PC-9 (cell line): ENCODE measurements at regions not wholly inside any gene's neighbourhood (a gene's known extent, or its start where the extent isn't known, plus 50 kb on each side); places are given as distances from the start of the nearest gene placed in this dataset.
"Not testable (repeated sequence)": the region's sequence is repeated elsewhere in the genome, so short reads cannot be mapped to it uniquely, and the experiment has no call there.

Source experiments
- BruUV-seq: library from RNA; stranded (reverse); fragments of 400-500 nt; replicated peaks from 2 replicates; lab custom pipeline; 2021; lab: Mats Ljungman, UMichigan
- CTCF ChIA-PET: fragments of 300-600 bp; sonication (Branson Sonifier 250); formaldehyde crosslinking; loops from one replicate; lab custom pipeline; 2022; ENCODE audit warnings: antibody characterized with exemption; lab: Charles Lee
- POLR2A ChIA-PET: fragments of 300-600 bp; sonication (Branson Sonifier 250); formaldehyde crosslinking; loops from one replicate; lab custom pipeline; 2022; ENCODE audit warnings: antibody characterized with exemption; ENCODE audit not compliant: unreplicated experiment; lab: Charles Lee
- DNase-seq, 2 experiments: peaks; one replicate each; pipeline versions ENCODE4 v3.0.0 to v3.0.0-alpha.2; 2015 to 2022; ENCODE audit warnings: mixed read lengths in 1 of 2
- H2AFZ ChIP-seq: fragments of 200-600 bp; sonication (generic); 2 replicates; pipeline ENCODE4 v1.8.1; 2017; ENCODE audit warnings: antibody characterized with exemption
- H3F3A ChIP-seq: fragments of 200-600 bp; sonication (generic); 2 replicates; pipeline ENCODE4 v1.8.1; 2017; ENCODE audit warnings: antibody characterized with exemption, mild to moderate bottlenecking, low read depth; ENCODE audit not compliant: insufficient read depth
- H3K27ac ChIP-seq: fragments of 200-600 bp; sonication (generic); 2 replicates; pipeline ENCODE4 v1.6.1; 2016; ENCODE audit warnings: mixed run types
- H3K27me3 ChIP-seq: fragments of 200-600 bp; sonication (generic); 2 replicates; pipeline ENCODE4 v1.6.1; 2016; ENCODE audit warnings: low read depth, mixed run types; ENCODE audit not compliant: insufficient read depth
- H3K36me3 ChIP-seq: fragments of 200-600 bp; sonication (generic); 2 replicates; pipeline ENCODE4 v1.6.1; 2016; ENCODE audit warnings: low read depth, mixed run types
- H3K4me1 ChIP-seq: fragments of 200-600 bp; sonication (generic); replicated peaks from 2 replicates; pipeline ENCODE4 v1.6.1; 2016; ENCODE audit warnings: mixed run types; ENCODE audit not compliant: insufficient read depth
- H3K4me2 ChIP-seq: fragments of 200-600 bp; sonication (generic); 2 replicates; pipeline ENCODE4 v1.6.1; 2017; ENCODE audit warnings: mixed run types
- H3K4me3 ChIP-seq: fragments of 200-600 bp; sonication (generic); 2 replicates; pipeline ENCODE4 v1.6.1; 2016; ENCODE audit warnings: mixed run types
- H3K79me2 ChIP-seq: fragments of 200-600 bp; sonication (generic); 2 replicates; pipeline ENCODE4 v1.6.1; 2017; ENCODE audit warnings: low read depth, mixed run types
- H3K9me2 ChIP-seq: fragments of 200-600 bp; sonication (generic); 2 replicates; pipeline ENCODE4 v1.8.1; 2017; ENCODE audit warnings: mild to moderate bottlenecking; ENCODE audit not compliant: insufficient read depth
- H3K9me3 ChIP-seq: fragments of 200-600 bp; sonication (generic); 2 replicates; pipeline ENCODE4 v1.8.1; 2016; ENCODE audit warnings: low read depth; ENCODE audit not compliant: insufficient read depth
- H4K20me1 ChIP-seq: fragments of 200-600 bp; sonication (generic); 2 replicates; pipeline ENCODE4 v1.8.1; 2017; ENCODE audit not compliant: insufficient read depth
- intact Hi-C: fragments of 100-400 bp; cut with micrococcal nuclease; formaldehyde crosslinking; loops from one replicate; pipeline ENCODE4 v1.10.0; 2022; ENCODE audit not compliant: unreplicated experiment

DNA sequence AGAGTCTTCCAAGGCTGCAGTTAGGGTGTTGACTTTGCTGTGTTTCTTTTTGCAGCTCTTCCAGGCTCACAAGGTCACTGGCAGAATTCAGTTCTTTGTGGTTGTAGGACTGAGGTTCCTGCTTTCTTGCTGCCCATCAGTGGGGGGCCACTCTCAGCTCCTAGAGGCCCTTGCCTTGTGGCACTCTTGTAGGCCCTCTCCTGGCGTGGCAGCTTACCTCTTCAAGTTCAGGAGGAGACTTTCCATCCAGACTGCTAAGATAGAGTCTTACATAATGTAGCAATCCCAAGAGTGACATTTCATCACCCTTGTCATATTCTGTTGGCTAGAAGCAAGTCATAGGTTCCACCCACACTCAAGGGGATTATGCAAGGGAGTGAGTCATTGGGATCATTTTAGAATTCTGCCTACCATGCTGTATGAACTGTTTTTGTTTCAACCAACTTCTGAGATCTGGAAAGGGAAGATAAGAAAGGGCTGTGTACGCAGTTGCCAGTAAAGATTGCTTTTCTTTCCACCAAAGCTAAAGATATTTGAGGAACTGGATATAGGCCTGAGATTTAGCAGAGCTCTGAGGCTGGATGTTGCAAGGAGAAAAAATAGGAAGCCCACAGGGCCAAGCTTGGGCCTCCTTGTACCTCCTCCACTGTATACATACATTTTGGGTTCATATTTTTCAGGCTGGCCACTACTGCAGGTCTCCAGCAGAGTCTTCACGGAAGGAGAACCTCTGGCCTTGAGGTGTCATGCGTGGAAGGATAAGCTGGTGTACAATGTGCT lies 91.8 kb downstream of the FAM72C start:
- H3K79me2 ChIP-seq, DNase-seq, POLR2A ChIA-PET, BruUV-seq, H3K4me1 ChIP-seq, H3K36me3 ChIP-seq, H2AFZ ChIP-seq, intact Hi-C loops, H3F3A ChIP-seq, H3K9me3 ChIP-seq, H3K4me2 ChIP-seq, H3K27ac ChIP-seq, H3K4me3 ChIP-seq, H4K20me1 ChIP-seq, CTCF ChIA-PET, H3K27me3 ChIP-seq, H3K9me2 ChIP-seq: not testable (repeated sequence)

DNA sequence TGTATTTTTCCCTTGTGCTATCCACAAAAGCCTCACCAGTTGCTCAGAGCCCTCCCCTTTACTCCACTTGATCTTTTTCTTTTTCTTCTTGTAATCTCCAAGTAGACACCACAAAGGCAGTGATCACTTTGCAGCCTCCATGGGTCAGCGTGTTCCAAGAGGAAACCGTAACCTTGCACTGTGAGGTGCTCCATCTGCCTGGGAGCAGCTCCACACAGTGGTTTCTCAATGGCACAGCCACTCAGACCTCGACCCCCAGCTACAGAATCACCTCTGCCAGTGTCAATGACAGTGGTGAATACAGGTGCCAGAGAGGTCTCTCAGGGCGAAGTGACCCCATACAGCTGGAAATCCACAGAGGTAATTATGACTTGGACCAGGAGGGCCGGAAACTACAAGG lies 95.8 kb downstream of the FAM72C start:
- H3K27ac ChIP-seq, H3F3A ChIP-seq, H3K36me3 ChIP-seq, intact Hi-C loops, H3K79me2 ChIP-seq, DNase-seq, H3K9me3 ChIP-seq, POLR2A ChIA-PET, H2AFZ ChIP-seq, H3K4me2 ChIP-seq, H4K20me1 ChIP-seq, CTCF ChIA-PET, H3K4me1 ChIP-seq, BruUV-seq, H3K4me3 ChIP-seq, H3K9me2 ChIP-seq, H3K27me3 ChIP-seq: not testable (repeated sequence)

GRCh38 chr1:143874625-143875024 lies 97.2 kb downstream of the FAM72C start:
- H3K36me3 ChIP-seq, H3K4me1 ChIP-seq, H3K27me3 ChIP-seq, DNase-seq, H3K9me2 ChIP-seq, H3K27ac ChIP-seq, BruUV-seq, H4K20me1 ChIP-seq, H3K4me2 ChIP-seq, H3F3A ChIP-seq, H3K4me3 ChIP-seq, POLR2A ChIA-PET, intact Hi-C loops, CTCF ChIA-PET, H3K79me2 ChIP-seq, H3K9me3 ChIP-seq, H2AFZ ChIP-seq: not testable (repeated sequence)

- CTCF ChIA-PET, intact Hi-C loops, BruUV-seq, H3K4me1 ChIP-seq, DNase-seq, H3K4me2 ChIP-seq, H3K9me2 ChIP-seq, H3K4me3 ChIP-seq, H3K9me3 ChIP-seq, H3K27me3 ChIP-seq, POLR2A ChIA-PET, H4K20me1 ChIP-seq, H3K79me2 ChIP-seq, H3K36me3 ChIP-seq, H3F3A ChIP-seq, H2AFZ ChIP-seq, H3K27ac ChIP-seq: not testable (repeated sequence)
Measured at GRCh38 chr1:143873650-143874049, 98.1 kb downstream of the FAM72C start.

- DNase-seq, POLR2A ChIA-PET, H3K4me3 ChIP-seq, BruUV-seq, H3K36me3 ChIP-seq, H3F3A ChIP-seq, H3K9me3 ChIP-seq, H3K9me2 ChIP-seq, CTCF ChIA-PET, H3K27ac ChIP-seq, intact Hi-C loops, H3K27me3 ChIP-seq, H3K4me2 ChIP-seq, H4K20me1 ChIP-seq, H3K79me2 ChIP-seq, H3K4me1 ChIP-seq, H2AFZ ChIP-seq: not testable (repeated sequence)
Measured at GRCh38 chr1:143870388-143870787, 101.4 kb downstream of the FAM72C start.

- H3K27ac ChIP-seq, H3K4me3 ChIP-seq, POLR2A ChIA-PET, H3K79me2 ChIP-seq, H3K27me3 ChIP-seq, CTCF ChIA-PET, intact Hi-C loops, H3K4me1 ChIP-seq, DNase-seq, H3K9me3 ChIP-seq, H4K20me1 ChIP-seq, BruUV-seq, H3K4me2 ChIP-seq, H3F3A ChIP-seq, H2AFZ ChIP-seq, H3K9me2 ChIP-seq, H3K36me3 ChIP-seq: not testable (repeated sequence)
Measured at GRCh38 chr1:143867590-143868220, 104.1 kb downstream of the FAM72C start.

- H3K4me3 ChIP-seq, H3K4me1 ChIP-seq, H3K4me2 ChIP-seq, H4K20me1 ChIP-seq, DNase-seq, POLR2A ChIA-PET, H3K9me3 ChIP-seq, H3K79me2 ChIP-seq, H3K27ac ChIP-seq, H3K36me3 ChIP-seq, H3K27me3 ChIP-seq, H3F3A ChIP-seq, BruUV-seq, H2AFZ ChIP-seq, H3K9me2 ChIP-seq, intact Hi-C loops, CTCF ChIA-PET: not testable (repeated sequence)
Measured at GRCh38 chr1:143863901-143864520, 107.8 kb downstream of the FAM72C start.
